C4-2B (cell line): ENCODE measurements at regions not wholly inside any gene's neighbourhood (a gene's known extent, or its start where the extent isn't known, plus 50 kb on each side); places are given as distances from the start of the nearest gene placed in this dataset.

Experiments used
- CTCF ChIP-seq: fragments of 450-650 bp; conservative IDR thresholded peaks from 2 replicates; pipeline ENCODE4 v1.5.1; 2017; ENCODE audit warnings: mild to moderate bottlenecking
- ZFX ChIP-seq: fragments of 450-650 bp; IDR thresholded peaks from 2 replicates; pipeline ENCODE4 v1.6.1; 2017

- TF ChIP-seq CTCF, result no peak
- TF ChIP-seq ZFX, result no peak
Observed at GRCh38 chr6:47360388-47360787, 50.7 kb upstream of the TNFRSF21 start.
